Activated naive CD8-positive, alpha-beta T cell (primary cell): ENCODE measurements at regions not wholly inside any gene's neighbourhood (a gene's known extent, or its start where the extent isn't known, plus 50 kb on each side); places are given as distances from the start of the nearest gene placed in this dataset.

Experiments
- H3K27ac Mint-ChIP-seq: one replicate; pipeline ENCODE4 v1.8.0; 2021; ENCODE audit warnings: mixed read lengths
- H3K27me3 Mint-ChIP-seq: one replicate; pipeline ENCODE4 v1.8.0; 2021; ENCODE audit warnings: mixed read lengths
- H3K36me3 Mint-ChIP-seq: one replicate; pipeline ENCODE4 v1.8.0; 2021; ENCODE audit warnings: mixed read lengths
- H3K4me1 Mint-ChIP-seq: one replicate; pipeline ENCODE4 v1.8.0; 2021; ENCODE audit warnings: low read depth, mixed read lengths
- H3K4me3 Mint-ChIP-seq: one replicate; pipeline ENCODE4 v1.8.0; 2021; ENCODE audit warnings: mild to moderate bottlenecking, mixed read lengths
- H3K9me3 Mint-ChIP-seq: one replicate; pipeline ENCODE4 v1.8.0; 2021; ENCODE audit warnings: low read depth, mixed read lengths

DNA sequence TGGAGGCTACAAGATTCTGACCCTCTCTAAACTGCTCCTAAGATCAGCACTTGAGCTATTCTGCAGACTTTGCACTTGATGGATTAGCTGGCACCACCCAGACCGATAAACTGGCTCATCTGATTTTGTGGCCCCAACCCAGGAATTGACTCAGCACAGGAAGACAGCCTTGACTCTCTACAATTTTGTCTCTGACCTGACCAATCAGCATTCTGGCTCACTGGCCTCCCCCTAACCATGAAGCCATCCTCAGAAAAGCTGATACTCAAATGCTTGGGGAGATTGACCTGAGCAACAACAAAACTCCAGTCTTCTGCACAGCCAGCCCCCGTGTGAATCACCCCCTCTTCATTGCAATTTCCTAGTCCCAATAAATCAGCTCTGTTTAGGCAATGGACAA lies 195.4 kb upstream of the PPP1R2C start:
- H3K4me1 Mint-ChIP-seq = peaks cover 6% of the 10 kb centered on the region

GRCh38 chrX:42975906-42976305 lies 197.9 kb upstream of the PPP1R2C start:
- Mint-ChIP-seq H3K4me3 (no peak overlapping the region), H3K36me3 (no peaks in the 10 kb centered on the region), H3K27ac (no peak overlapping the region), H3K9me3 (no peaks in the 10 kb centered on the region), H3K4me1 (peaks cover 6% of the 10 kb centered on the region), H3K27me3 (no peaks in the 10 kb centered on the region)

More for the DNA sequence above, 195.4 kb upstream of the PPP1R2C start:
- no peaks in the 10 kb centered on the region for H3K36me3 Mint-ChIP-seq
- H3K27ac Mint-ChIP-seq = no peak overlapping the region
- H3K4me3 Mint-ChIP-seq = no peak overlapping the region
- no peaks in the 10 kb centered on the region for H3K9me3 Mint-ChIP-seq
- no peaks in the 10 kb centered on the region for H3K27me3 Mint-ChIP-seq

DNA sequence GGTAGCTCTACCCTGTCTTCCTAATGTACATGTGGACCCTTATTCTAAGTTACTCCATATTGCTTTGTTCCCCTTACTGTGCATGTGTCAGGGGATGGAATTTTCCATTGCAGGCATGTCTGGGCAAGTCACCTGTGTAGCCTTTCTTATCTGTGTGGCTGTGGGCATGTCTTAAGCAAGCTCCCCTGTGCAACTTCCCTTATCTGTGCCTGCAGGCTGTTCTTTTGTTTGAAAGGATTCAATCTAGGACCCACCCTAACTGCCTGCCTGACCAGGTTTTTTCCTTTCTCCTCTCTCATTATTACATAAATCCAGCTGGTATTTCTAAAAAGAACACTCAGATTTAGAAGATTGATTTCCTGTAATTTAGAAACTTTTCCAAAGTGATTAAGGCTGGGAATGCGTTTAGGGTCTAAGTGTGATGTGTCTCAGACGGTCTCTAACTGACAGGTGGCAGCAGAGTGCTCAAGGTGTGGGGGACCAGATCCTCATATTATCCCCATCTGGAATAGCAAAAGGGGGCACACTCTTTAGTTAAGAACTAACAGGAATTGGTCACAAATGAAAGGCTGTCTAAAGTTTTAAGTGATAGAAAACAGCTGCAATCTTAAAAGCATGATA lies 198.9 kb upstream of the PPP1R2C start:
- H3K9me3 Mint-ChIP-seq = no peaks in the 10 kb centered on the region
- H3K4me3 Mint-ChIP-seq = no peak overlapping the region
- H3K4me1 Mint-ChIP-seq = peaks cover 6% of the 10 kb centered on the region
- no peak overlapping the region for H3K27ac Mint-ChIP-seq
- no peaks in the 10 kb centered on the region for H3K36me3 Mint-ChIP-seq
- no peaks in the 10 kb centered on the region for H3K27me3 Mint-ChIP-seq

- no peak overlapping the region for H3K4me3 Mint-ChIP-seq
- H3K4me1 Mint-ChIP-seq = peaks cover 6% of the 10 kb centered on the region
- H3K27me3 Mint-ChIP-seq = no peaks in the 10 kb centered on the region
- no peaks in the 10 kb centered on the region for H3K9me3 Mint-ChIP-seq
- no peak overlapping the region for H3K27ac Mint-ChIP-seq
- no peaks in the 10 kb centered on the region for H3K36me3 Mint-ChIP-seq
Measured at GRCh38 chrX:42978655-42979379, 200.9 kb upstream of the PPP1R2C start.

DNA sequence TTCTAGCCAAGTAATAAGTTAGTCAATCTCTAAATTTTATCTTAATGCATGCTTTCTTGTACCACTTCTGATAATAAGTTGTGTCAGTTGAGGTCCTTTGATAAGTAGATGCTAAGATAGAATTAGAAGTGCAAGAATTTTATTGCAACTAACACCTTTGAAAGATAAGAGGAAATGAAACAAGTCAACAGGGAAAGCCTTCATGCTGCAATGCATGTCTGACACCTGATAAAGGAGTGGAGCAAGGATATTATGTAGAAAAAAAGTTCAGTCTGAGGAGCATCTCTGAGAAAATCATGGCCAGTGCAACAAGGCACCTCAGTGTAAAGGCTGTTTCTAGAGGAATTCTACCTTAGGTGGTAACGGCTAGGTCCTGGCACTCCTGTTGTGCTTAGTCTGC lies 210.7 kb upstream of the PPP1R2C start:
- H3K27me3 Mint-ChIP-seq = no peaks in the 10 kb centered on the region
- no peak overlapping the region for H3K27ac Mint-ChIP-seq
- no peaks in the 10 kb centered on the region for H3K9me3 Mint-ChIP-seq
- no peak overlapping the region for H3K4me3 Mint-ChIP-seq
- no peaks in the 10 kb centered on the region for H3K36me3 Mint-ChIP-seq
- peaks cover 6% of the 10 kb centered on the region for H3K4me1 Mint-ChIP-seq

- peaks cover 6% of the 10 kb centered on the region for H3K4me1 Mint-ChIP-seq
- H3K4me3 Mint-ChIP-seq = no peak overlapping the region
- no peaks in the 10 kb centered on the region for H3K36me3 Mint-ChIP-seq
- H3K27me3 Mint-ChIP-seq = no peaks in the 10 kb centered on the region
- H3K27ac Mint-ChIP-seq = no peak overlapping the region
- H3K9me3 Mint-ChIP-seq = no peaks in the 10 kb centered on the region
Measured at GRCh38 chrX:42992199-42992943, 214.4 kb upstream of the PPP1R2C start.

GRCh38 chrX:42996861-42997260 lies 218.9 kb upstream of the PPP1R2C start:
- Mint-ChIP-seq H3K9me3 (no peaks in the 10 kb centered on the region), H3K27ac (no peak overlapping the region), H3K27me3 (no peaks in the 10 kb centered on the region), H3K4me1 (no peaks in the 10 kb centered on the region), H3K4me3 (no peak overlapping the region), H3K36me3 (no peaks in the 10 kb centered on the region)

- Mint-ChIP-seq H3K4me3 (no peak overlapping the region), H3K36me3 (no peaks in the 10 kb centered on the region), H3K27me3 (no peaks in the 10 kb centered on the region), H3K4me1 (no peaks in the 10 kb centered on the region), H3K9me3 (no peaks in the 10 kb centered on the region), H3K27ac (no peak overlapping the region)
Measured at GRCh38 chrX:43000121-43000520, 222.2 kb upstream of the PPP1R2C start.

DNA sequence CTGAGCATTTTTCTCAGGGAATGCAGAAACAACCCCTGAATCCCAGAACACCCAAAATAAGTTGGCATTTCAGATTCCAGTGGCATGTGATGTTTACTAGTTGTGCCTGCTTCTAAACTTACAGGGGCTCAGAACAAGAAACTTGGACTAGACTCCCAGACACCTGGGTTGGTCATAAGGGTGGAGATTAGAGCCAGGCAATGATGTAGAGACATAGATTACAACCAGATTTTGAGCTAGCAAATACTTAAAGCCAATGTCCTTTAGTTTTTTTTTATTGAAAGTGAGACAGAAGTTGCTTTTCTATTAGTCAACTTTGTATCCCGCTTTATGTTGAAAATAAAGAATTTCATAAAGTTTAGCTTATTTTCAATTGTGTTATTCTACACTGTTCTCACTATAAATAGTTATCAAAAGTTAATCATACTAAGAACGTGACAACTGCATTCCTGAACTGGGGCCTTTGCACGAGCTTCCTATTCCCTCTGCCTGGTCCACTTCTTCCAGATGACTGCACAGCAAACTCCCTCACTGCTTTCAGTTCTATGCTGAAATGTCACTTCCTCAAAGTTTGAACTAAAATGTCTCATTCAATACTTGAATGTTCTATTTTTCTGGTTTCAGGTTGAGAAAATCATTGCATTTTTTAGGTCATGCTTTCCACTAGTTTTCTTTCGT lies 224.7 kb upstream of the PPP1R2C start:
- Mint-ChIP-seq H3K36me3 (no peaks in the 10 kb centered on the region), H3K27me3 (no peaks in the 10 kb centered on the region), H3K4me1 (no peaks in the 10 kb centered on the region), H3K9me3 (no peaks in the 10 kb centered on the region), H3K27ac (no peak overlapping the region), H3K4me3 (no peak overlapping the region)

DNA sequence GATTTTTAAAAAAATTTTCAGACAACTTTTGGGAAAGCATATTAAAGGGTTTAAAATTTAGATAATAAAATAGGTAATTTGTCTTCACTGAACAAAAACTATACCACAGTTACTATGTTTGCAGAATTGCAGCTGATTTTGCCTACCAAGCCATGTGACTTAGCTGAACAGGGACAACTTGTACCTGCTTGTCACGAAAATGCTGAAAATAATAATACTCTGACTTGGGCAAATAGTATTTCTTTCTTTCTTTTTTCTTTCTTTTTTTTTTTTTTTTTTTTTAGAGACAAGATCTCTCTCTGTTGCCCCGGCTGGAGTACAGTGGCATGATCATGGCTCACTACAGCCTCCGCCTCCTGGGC lies 225.2 kb upstream of the PPP1R2C start:
- H3K27ac Mint-ChIP-seq = no peak overlapping the region
- no peaks in the 10 kb centered on the region for H3K4me1 Mint-ChIP-seq
- no peak overlapping the region for H3K4me3 Mint-ChIP-seq
- H3K27me3 Mint-ChIP-seq = no peaks in the 10 kb centered on the region
- no peaks in the 10 kb centered on the region for H3K9me3 Mint-ChIP-seq
- H3K36me3 Mint-ChIP-seq = no peaks in the 10 kb centered on the region

DNA sequence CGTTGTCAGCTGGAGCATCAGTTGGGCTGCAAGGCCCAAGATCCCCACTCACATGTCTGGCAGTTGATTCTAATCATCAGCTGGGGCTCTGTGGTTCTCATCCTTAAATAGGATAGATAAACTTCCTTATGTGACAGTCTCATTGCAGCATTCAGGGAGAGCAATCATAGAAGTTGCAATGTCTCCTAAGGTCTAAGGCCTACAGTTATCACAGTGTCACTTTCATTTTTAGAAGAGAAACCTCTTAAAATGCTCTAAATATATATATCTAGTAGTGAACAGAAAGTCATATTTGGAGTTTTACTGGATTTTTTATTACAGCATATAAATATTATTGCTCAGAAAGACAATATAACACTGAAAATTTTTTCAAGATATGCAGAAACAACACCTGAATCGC lies 226.0 kb upstream of the PPP1R2C start:
- no peaks in the 10 kb centered on the region for H3K4me1 Mint-ChIP-seq
- H3K27me3 Mint-ChIP-seq = no peaks in the 10 kb centered on the region
- no peak overlapping the region for H3K27ac Mint-ChIP-seq
- no peaks in the 10 kb centered on the region for H3K36me3 Mint-ChIP-seq
- no peaks in the 10 kb centered on the region for H3K9me3 Mint-ChIP-seq
- no peak overlapping the region for H3K4me3 Mint-ChIP-seq

GRCh38 chrX:43005561-43005960 lies 227.6 kb upstream of the PPP1R2C start:
- H3K9me3 Mint-ChIP-seq = no peaks in the 10 kb centered on the region
- no peaks in the 10 kb centered on the region for H3K4me1 Mint-ChIP-seq
- H3K27me3 Mint-ChIP-seq = no peaks in the 10 kb centered on the region
- no peak overlapping the region for H3K27ac Mint-ChIP-seq
- no peaks in the 10 kb centered on the region for H3K36me3 Mint-ChIP-seq
- no peak overlapping the region for H3K4me3 Mint-ChIP-seq

GRCh38 chrX:43008356-43008755 lies 230.4 kb upstream of the PPP1R2C start:
- Mint-ChIP-seq H3K27me3 (no peaks in the 10 kb centered on the region), H3K4me3 (no peak overlapping the region), H3K36me3 (no peaks in the 10 kb centered on the region), H3K4me1 (no peaks in the 10 kb centered on the region), H3K9me3 (no peaks in the 10 kb centered on the region), H3K27ac (no peak overlapping the region)

DNA sequence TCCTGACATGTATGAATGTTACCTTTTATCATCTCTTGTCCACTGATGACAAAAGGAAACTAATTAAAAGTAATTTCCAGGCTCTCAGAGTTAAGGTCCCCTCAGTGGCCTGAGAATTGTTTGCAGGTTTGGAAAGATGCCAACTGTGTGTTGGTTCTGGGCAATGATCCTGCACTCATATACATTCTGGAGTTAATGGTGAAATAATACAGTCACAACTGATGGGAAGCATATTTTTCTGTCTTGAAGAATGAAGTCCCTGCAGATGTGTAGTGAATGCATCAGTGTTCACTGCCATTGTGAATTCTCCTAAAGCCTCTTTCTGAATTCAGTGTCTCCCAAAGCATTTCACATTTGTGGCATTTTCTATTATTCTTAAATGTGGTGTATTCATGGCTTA lies 238.1 kb upstream of the PPP1R2C start:
- Mint-ChIP-seq H3K27me3 (no peaks in the 10 kb centered on the region), H3K36me3 (no peaks in the 10 kb centered on the region), H3K27ac (no peak overlapping the region), H3K4me3 (no peak overlapping the region), H3K4me1 (peaks cover 5% of the 10 kb centered on the region), H3K9me3 (no peaks in the 10 kb centered on the region)

DNA sequence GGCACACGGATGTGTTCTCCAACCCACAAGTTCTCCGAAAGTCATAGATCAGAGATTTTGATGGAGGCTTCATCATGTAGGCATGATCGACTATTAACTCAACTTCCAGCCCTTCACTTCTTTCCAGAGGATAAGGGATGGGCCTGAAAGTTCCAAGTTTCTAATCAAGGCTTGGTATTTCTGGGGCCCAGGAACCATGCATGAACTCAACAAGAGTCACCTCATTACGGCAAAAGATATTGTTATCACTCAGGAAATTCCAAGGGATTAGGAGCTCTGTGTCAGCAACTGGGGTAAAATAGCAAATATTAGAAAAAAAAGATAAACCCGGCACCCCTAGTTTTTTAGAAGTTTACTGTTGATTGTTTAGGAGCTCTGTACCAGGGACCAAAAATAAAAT lies 240.1 kb upstream of the PPP1R2C start:
- H3K9me3 Mint-ChIP-seq = no peaks in the 10 kb centered on the region
- no peak overlapping the region for H3K27ac Mint-ChIP-seq
- H3K27me3 Mint-ChIP-seq = no peaks in the 10 kb centered on the region
- H3K4me3 Mint-ChIP-seq = no peak overlapping the region
- H3K36me3 Mint-ChIP-seq = peaks cover 3% of the 10 kb centered on the region
- H3K4me1 Mint-ChIP-seq = peaks cover 5% of the 10 kb centered on the region
